ENCODE measurements at regions not wholly inside any gene's neighbourhood (a gene's known extent, or its start where the extent isn't known, plus 50 kb on each side); places are given as distances from the start of the nearest gene placed in this dataset.

- TF ChIP-seq CTCF (IDR thresholded peaks at IDR 0.05) (no peak), POLR2A (IDR thresholded peaks at IDR 0.05) (no peak)
- Histone ChIP-seq H3K27ac (no peak overlapping the region), H3K4me1 (peaks cover 0 to 8% (median 0%) of the 10 kb centered on the region in 12 donors), H3K4me3 (no peak overlapping the region), H3K27me3 (no peaks in the 10 kb centered on the region), H3K36me3 (no peaks in the 10 kb centered on the region), H3K9me3 (no peaks in the 10 kb centered on the region)
- ATAC-seq (no peak), DNase-seq (no peak)
- intact Hi-C loops (cut with DNase I) = no loop called here
- 81 to 94% (median 86%) methylated on average over 2 of the region's 2 CpGs for WGBS, 4 donors
Observed at GRCh38 chr2:226407135-226407534, 392.5 kb downstream of the IRS1 start.

- ATAC-seq = no peak
- Histone ChIP-seq H3K9me3 (no peaks in the 10 kb centered on the region), H3K4me1 (peaks cover 0 to 2% (median 0%) of the 10 kb centered on the region in 12 donors), H3K36me3 (no peaks in the 10 kb centered on the region), H3K4me3 (no peak overlapping the region), H3K27ac (no peak overlapping the region), H3K27me3 (no peaks in the 10 kb centered on the region)
- TF ChIP-seq CTCF (IDR thresholded peaks at IDR 0.05) (no peak), POLR2A (IDR thresholded peaks at IDR 0.05) (no peak)
- DNase-seq = no peak
- 28 to 36% (median 30%) methylated on average over 1 of the region's 1 CpG for WGBS, 4 donors
- intact Hi-C loops (cut with DNase I) = no loop called here
Observed at GRCh38 chr2:226405465-226405864, 394.2 kb downstream of the IRS1 start.

GRCh38 chr2:226403369-226403768 is 396.3 kb downstream of the IRS1 start:
- TF ChIP-seq CTCF (IDR thresholded peaks at IDR 0.05) = no peak
- no peak for TF ChIP-seq POLR2A (IDR thresholded peaks at IDR 0.05)
- Histone ChIP-seq H3K36me3 (no peaks in the 10 kb centered on the region), H3K9me3 (no peaks in the 10 kb centered on the region), H3K4me3 (no peak overlapping the region), H3K27ac (no peak overlapping the region), H3K4me1 (no peaks in the 10 kb centered on the region), H3K27me3 (no peaks in the 10 kb centered on the region)
- WGBS, 4 donors = 72 to 83% (median 77%) methylated on average over 2 of the region's 2 CpGs
- no peak for ATAC-seq
- intact Hi-C loops (cut with DNase I) = no loop called here
- no peak for DNase-seq

- TF ChIP-seq CTCF (IDR thresholded peaks at IDR 0.05) (no peak), POLR2A (IDR thresholded peaks at IDR 0.05) (no peak)
- ATAC-seq (no peak), DNase-seq (no peak)
- 83 to 94% (median 90%) methylated on average over 1 of the region's 1 CpG for WGBS, 4 donors
- no peak overlapping the region for H3K4me3 ChIP-seq
- H3K4me1 ChIP-seq = no peaks in the 10 kb centered on the region
- no peak overlapping the region for H3K27ac ChIP-seq
- intact Hi-C loops (cut with DNase I) = no loop called here
- H3K9me3 ChIP-seq = no peaks in the 10 kb centered on the region
- H3K27me3 ChIP-seq = no peaks in the 10 kb centered on the region
- H3K36me3 ChIP-seq = no peaks in the 10 kb centered on the region
Observed at GRCh38 chr2:226399006-226399405, 400.6 kb downstream of the IRS1 start.

All from heart left ventricle (tissue), 16 donors.